ENCODE measurements at regions not wholly inside any gene's neighbourhood (a gene's known extent, or its start where the extent isn't known, plus 50 kb on each side); places are given as distances from the start of the nearest gene placed in this dataset.

- TF ChIP-seq BHLHE40 (IDR thresholded peaks at IDR 0.05; ENCODE audit: low read depth, low read length) (no peak), CTCF (conservative IDR thresholded peaks at IDR 0.05; ENCODE audit: low read depth, low read length) (no peak), POLR2A (IDR thresholded peaks at IDR 0.05; ENCODE audit: low read depth, low read length) (no peak)
Measured at GRCh38 chr10:61099756-61100155, 155.8 kb upstream of the RHOBTB1 start.
